ENCODE measurements at regions not wholly inside any gene's neighbourhood (a gene's known extent, or its start where the extent isn't known, plus 50 kb on each side); places are given as distances from the start of the nearest gene placed in this dataset.

GRCh38 chr2:16194931-16195680 is 254.8 kb downstream of the MYCN start:
- ATAC-seq (ENCODE audit: insufficient read depth, low FRiP score), result no peak
- no peak overlapping the region for H3K27ac ChIP-seq (ENCODE audit: low read depth in 1 of 2, low read length in 1 of 2)
- DNase-seq, result no peak
- H3K9ac ChIP-seq (ENCODE audit: insufficient read depth in 1 of 2, low read length in 2 of 2), result no peak overlapping the region
- H3K27me3 ChIP-seq (ENCODE audit: control insufficient read depth in 3 of 3, insufficient read depth in 3 of 3, low read length in 2 of 3), result no peaks in the 10 kb centered on the region
- no peaks in the 10 kb centered on the region for H3K9me3 ChIP-seq (ENCODE audit: control insufficient read depth in 4 of 4, insufficient read depth in 3 of 4, low read length in 3 of 4)
- 78 to 87% methylated on average over 6 of the region's 6 CpGs for WGBS, 2 donors
- no peak for TF ChIP-seq CTCF (IDR thresholded peaks at IDR 0.05; ENCODE audit: control extremely low read depth, extremely low read depth)
- no peaks in the 10 kb centered on the region for H3K36me3 ChIP-seq (ENCODE audit: control insufficient read depth in 4 of 4, insufficient read depth in 4 of 4, low read length in 4 of 4)
- H3K4me1 ChIP-seq (ENCODE audit: control insufficient read depth in 5 of 5, insufficient read depth in 5 of 5, low read length in 5 of 5), result no peaks in the 10 kb centered on the region
- H3K4me3 ChIP-seq, result no peak overlapping the region

- Histone ChIP-seq H3K4me1 (ENCODE audit: control insufficient read depth in 5 of 5, insufficient read depth in 5 of 5, low read length in 5 of 5) (no peaks in the 10 kb centered on the region), H3K9me3 (ENCODE audit: control insufficient read depth in 4 of 4, insufficient read depth in 3 of 4, low read length in 3 of 4) (no peaks in the 10 kb centered on the region), H3K4me3 (no peak overlapping the region), H3K9ac (ENCODE audit: insufficient read depth in 1 of 2, low read length in 2 of 2) (no peak overlapping the region), H3K27me3 (ENCODE audit: control insufficient read depth in 3 of 3, insufficient read depth in 3 of 3, low read length in 2 of 3) (no peaks in the 10 kb centered on the region), H3K36me3 (ENCODE audit: control insufficient read depth in 4 of 4, insufficient read depth in 4 of 4, low read length in 4 of 4) (no peaks in the 10 kb centered on the region), H3K27ac (ENCODE audit: low read depth in 1 of 2, low read length in 1 of 2) (no peak overlapping the region)
- 85 to 87% methylated on average over 4 of the region's 4 CpGs for WGBS, 2 donors
- DNase-seq, result no peak
- TF ChIP-seq CTCF (IDR thresholded peaks at IDR 0.05; ENCODE audit: control extremely low read depth, extremely low read depth), result no peak
- no peak for ATAC-seq (ENCODE audit: insufficient read depth, low FRiP score)
Observed at GRCh38 chr2:16194530-16194929, 254.2 kb downstream of the MYCN start.

- Histone ChIP-seq H3K4me1 (ENCODE audit: control insufficient read depth in 5 of 5, insufficient read depth in 5 of 5, low read length in 5 of 5) (no peaks in the 10 kb centered on the region), H3K9me3 (ENCODE audit: control insufficient read depth in 4 of 4, insufficient read depth in 3 of 4, low read length in 3 of 4) (no peaks in the 10 kb centered on the region), H3K27ac (ENCODE audit: low read depth in 1 of 2, low read length in 1 of 2) (no peak overlapping the region), H3K4me3 (no peak overlapping the region), H3K27me3 (ENCODE audit: control insufficient read depth in 3 of 3, insufficient read depth in 3 of 3, low read length in 2 of 3) (no peaks in the 10 kb centered on the region), H3K36me3 (ENCODE audit: control insufficient read depth in 4 of 4, insufficient read depth in 4 of 4, low read length in 4 of 4) (no peaks in the 10 kb centered on the region), H3K9ac (ENCODE audit: insufficient read depth in 1 of 2, low read length in 2 of 2) (no peak overlapping the region)
- 95 to 97% methylated on average over 1 of the region's 1 CpG for WGBS, 2 donors
- no peak for DNase-seq
- TF ChIP-seq CTCF (IDR thresholded peaks at IDR 0.05; ENCODE audit: control extremely low read depth, extremely low read depth), result no peak
- ATAC-seq (ENCODE audit: insufficient read depth, low FRiP score), result no peak
Observed at GRCh38 chr2:16194096-16194390, 253.7 kb downstream of the MYCN start.
